IMR-90 (cell line): ENCODE measurements at regions not wholly inside any gene's neighbourhood (a gene's known extent, or its start where the extent isn't known, plus 50 kb on each side); places are given as distances from the start of the nearest gene placed in this dataset.
A peak's percentile ranks its signal among the peaks of the same experiment; 100 is the strongest.

Experiments
- ATAC-seq: fragments of 200-7000 bp; cut with Tn5 transposase; 2 replicates; pipeline ENCODE4 v1.9.1; 2020; ENCODE audit warnings: low read depth, mild to moderate bottlenecking, moderate library complexity
- BruUV-seq: library from RNA; stranded (reverse); fragments of 400-500 nt; replicated peaks from 2 replicates; lab custom pipeline; 2021; lab: Mats Ljungman, UMichigan
- CTCF ChIA-PET: fragments of 300-600 bp; formaldehyde crosslinking; extraction: SDS; loops from one replicate; lab custom pipeline; 2021; ENCODE audit warnings: antibody characterized with exemption; lab: Yijun Ruan, JAX
- POLR2A ChIA-PET: fragments of 300-600 bp; sonication (Branson Sonifier 250); formaldehyde crosslinking; loops from one replicate; lab custom pipeline; 2022; ENCODE audit warnings: antibody characterized with exemption; ENCODE audit not compliant: unreplicated experiment; lab: Charles Lee
- DNase-seq: peaks from one replicate; pipeline ENCODE4 v3.0.0; 2013
- H2AFZ ChIP-seq: replicated peaks from 2 replicates; pipeline ENCODE3; 2013; ENCODE audit warnings: low read length, mild to moderate bottlenecking; ENCODE audit not compliant: poor library complexity
- H2AK5ac ChIP-seq: 2 replicates; pipeline ENCODE4 v1.6.1; 2013; ENCODE audit warnings: low read depth, low read length, inconsistent platforms
- H2AK9ac ChIP-seq: replicated peaks from 2 replicates; pipeline ENCODE3; 2013; ENCODE audit warnings: mild to moderate bottlenecking, low read depth, low read length, moderate library complexity; ENCODE audit not compliant: poor library complexity
- H2BK120ac ChIP-seq: 2 replicates; pipeline ENCODE4 v1.6.1; 2013; ENCODE audit warnings: low read depth, low read length, inconsistent platforms
- H2BK15ac ChIP-seq: 3 replicates; pipeline ENCODE4 v1.6.1; 2013; ENCODE audit warnings: low read depth, low read length, inconsistent platforms
- H2BK20ac ChIP-seq: 2 replicates; pipeline ENCODE4 v1.6.1; 2013; ENCODE audit warnings: low read depth, mild to moderate bottlenecking, inconsistent platforms, low read length, moderate library complexity
- H2BK5ac ChIP-seq: 2 replicates; pipeline ENCODE4 v1.6.1; 2013; ENCODE audit warnings: mild to moderate bottlenecking, low read depth, low read length, inconsistent platforms; ENCODE audit not compliant: poor library complexity, severe bottlenecking
- H3K14ac ChIP-seq: replicated peaks from 2 replicates; pipeline ENCODE4 v1.6.1; 2013; ENCODE audit warnings: low read depth, low read length, inconsistent platforms
- H3K18ac ChIP-seq: 2 replicates; pipeline ENCODE4 v1.6.1; 2013; ENCODE audit warnings: low read depth, low read length, control low read depth
- H3K23ac ChIP-seq: 2 replicates; pipeline ENCODE4 v1.6.1; 2013; ENCODE audit warnings: low read depth, low read length, inconsistent platforms
- H3K27ac ChIP-seq: 2 replicates; pipeline ENCODE4 v1.5.1; 2013; ENCODE audit warnings: mild to moderate bottlenecking, control low read depth, low read length; ENCODE audit not compliant: insufficient read depth
- H3K27me3 ChIP-seq: 2 replicates; pipeline ENCODE4 v1.6.1; 2013; ENCODE audit warnings: low read length; ENCODE audit not compliant: control insufficient read depth, insufficient read depth
- H3K36me3 ChIP-seq: 2 replicates; pipeline ENCODE4 v1.6.1; 2013; ENCODE audit warnings: low read length, mixed read lengths; ENCODE audit not compliant: control insufficient read depth, insufficient read depth
- H3K4ac ChIP-seq: 2 replicates; pipeline ENCODE4 v1.6.1; 2013; ENCODE audit warnings: low read depth, low read length, inconsistent platforms
- H3K4me1 ChIP-seq: 2 replicates; pipeline ENCODE4 v1.6.1; 2013; ENCODE audit warnings: low read length, mixed read lengths; ENCODE audit not compliant: control insufficient read depth, insufficient read depth
- H3K4me2 ChIP-seq: 2 replicates; pipeline ENCODE4 v1.6.1; 2013; ENCODE audit warnings: low read depth, mild to moderate bottlenecking, control low read depth, low read length, moderate library complexity
- H3K4me3 ChIP-seq: 2 replicates; pipeline ENCODE4 v1.5.1; 2013; ENCODE audit warnings: low read depth, mild to moderate bottlenecking, control low read depth, low read length, moderate library complexity; ENCODE audit not compliant: insufficient read depth
- H3K56ac ChIP-seq: 2 replicates; pipeline ENCODE4 v1.6.1; 2013; ENCODE audit warnings: low read length, inconsistent platforms; ENCODE audit not compliant: insufficient read depth; ENCODE audit errors: extremely low read depth
- H3K79me1 ChIP-seq, 2 experiments: 2 replicates each; pipeline ENCODE4 v1.6.1; 2013; ENCODE audit warnings: low read length in 2 of 2, inconsistent platforms in 1 of 2, low read depth in 1 of 2
- H3K9ac ChIP-seq: 2 replicates; pipeline ENCODE4 v1.6.1; 2013; ENCODE audit warnings: low read depth, low read length, control low read depth
- H3K9me1 ChIP-seq: 2 replicates; pipeline ENCODE4 v1.6.1; 2013; ENCODE audit warnings: low read length, inconsistent platforms; ENCODE audit not compliant: insufficient read depth
- H3K9me3 ChIP-seq: 2 replicates; pipeline ENCODE4 v1.6.1; 2013; ENCODE audit warnings: low read length; ENCODE audit not compliant: control insufficient read depth, insufficient read depth
- H4K20me1 ChIP-seq: 2 replicates; pipeline ENCODE4 v1.6.1; 2013; ENCODE audit warnings: low read length, inconsistent platforms; ENCODE audit not compliant: insufficient read depth
- H4K5ac ChIP-seq: 2 replicates; pipeline ENCODE4 v1.6.1; 2013; ENCODE audit warnings: mild to moderate bottlenecking, low read depth, low read length, control low read depth
- H4K8ac ChIP-seq, 2 experiments: 2 replicates each; pipeline ENCODE4 v1.6.1; 2013; ENCODE audit warnings: low read depth in 2 of 2, low read length in 2 of 2, control low read depth in 1 of 2, inconsistent platforms in 1 of 2
- H4K91ac ChIP-seq: 2 replicates; pipeline ENCODE4 v1.6.1; 2013; ENCODE audit warnings: low read depth, low read length, inconsistent platforms; ENCODE audit not compliant: insufficient read depth
- CEBPB ChIP-seq: IDR thresholded peaks from 2 replicates; pipeline ENCODE4 v1.6.1; 2012; ENCODE audit warnings: low read depth, low read length, improper control_type of control experiment
- CHD1 ChIP-seq: IDR thresholded peaks from 2 replicates; pipeline ENCODE4 v1.6.1; 2012; ENCODE audit warnings: low read depth, low read length, improper control_type of control experiment
- CTCF ChIP-seq: conservative IDR thresholded peaks from 2 replicates; pipeline ENCODE4 v1.5.1; 2012; ENCODE audit warnings: mild to moderate bottlenecking, low read depth, low read length, improper control_type of control experiment
- ELK1 ChIP-seq: fragments of 150-350 bp; IDR thresholded peaks from 2 replicates; pipeline ENCODE4 v1.6.1; 2016; ENCODE audit warnings: low read depth, mild to moderate bottlenecking, low read length, moderate library complexity, borderline replicate concordance
- NFE2L2 ChIP-seq: fragments of 150-350 bp; IDR thresholded peaks from 2 replicates; pipeline ENCODE4 v1.6.1; 2016; ENCODE audit warnings: low read depth, mild to moderate bottlenecking, low read length
- WGBS, 2 experiments: methylation state at CpG; one replicate each; pipeline versions ENCODE4 v1.1.5 to v1.1.7; 2013; ENCODE audit warnings: missing lambda C conversion rate in 2 of 2; ENCODE audit not compliant: insufficient read length in 1 of 2; ENCODE audit errors: extremely low coverage in 2 of 2; 5-methylcytosine and 5-hydroxymethylcytosine counted together
- dilution Hi-C: fragments of 300-500 bp; cut with HindIII; formaldehyde crosslinking; loops from one replicate; pipeline ENCODE4 v1.14.3; 2018; ENCODE audit warnings: low sequenced_read_pairs; ENCODE audit not compliant: unreplicated experiment
- in situ Hi-C: fragments of 300-500 bp; cut with MboI; formaldehyde crosslinking; loops from 3 replicates; pipeline ENCODE4 v1.14.3; 2019; ENCODE audit warnings: low sequenced_read_pairs, inconsistent platforms, mixed read lengths
- intact Hi-C: fragments of 100-400 bp; cut with micrococcal nuclease; formaldehyde crosslinking; loops from 2 replicates; pipeline ENCODE4 v1.10.0; 2022

GRCh38 chr2:185998562-185999070 lies 260.0 kb downstream of the FSIP2 start:
- CTCF ChIA-PET = no interaction called here
- dilution Hi-C loops = no loop called here

More at GRCh38 chr2:185998562-185999070, 260.0 kb downstream of the FSIP2 start:
- POLR2A ChIA-PET = no interaction called here
- Histone ChIP-seq H4K91ac (no peak overlapping the region), H3K9me3 (no peaks in the 10 kb centered on the region; the same call in 1 of the 2 replicates), H3K4me3 (no peak overlapping the region), H4K5ac (no peak overlapping the region), H3K79me1 (no peaks in the 10 kb centered on the region), H3K18ac (no peak overlapping the region), H4K8ac (no peak overlapping the region), H2BK120ac (no peak overlapping the region), H3K27me3 (no peaks in the 10 kb centered on the region), H2BK20ac (no peak overlapping the region), H3K56ac (no peak overlapping the region), H3K36me3 (no peaks in the 10 kb centered on the region), H2AK5ac (no peak overlapping the region), H3K4me1 (no peaks in the 10 kb centered on the region), H2BK15ac (no peak overlapping the region), H3K14ac (no peak overlapping the region), H3K9me1 (no peaks in the 10 kb centered on the region), H3K9ac (no peak overlapping the region), H3K23ac (no peak overlapping the region), H2AK9ac (no peak overlapping the region), H4K20me1 (no peaks in the 10 kb centered on the region), H3K27ac (no peak overlapping the region), H2BK5ac (no peak overlapping the region), H3K4ac (no peak overlapping the region), H2AFZ (no peak overlapping the region), H3K4me2 (no peak overlapping the region)
- intact Hi-C loops (no loop called here), in situ Hi-C loops (no loop called here)
- WGBS, 2 experiments = no CpG with 5 or more reads among the region's 2 CpGs
- ATAC-seq (no peak), DNase-seq (no peak)
- BruUV-seq = no TSS peak
- TF ChIP-seq CTCF (no peak), ELK1 (no peak), CHD1 (no peak), CEBPB (peak; percentile 45; the same call in 1 of the 2 replicates), NFE2L2 (no peak)
